Activated CD8-positive, alpha-beta T cell treated with anti-CD3 and anti-CD28 coated beads for 36 hours (primary cell): ENCODE measurements at regions not wholly inside any gene's neighbourhood (a gene's known extent, or its start where the extent isn't known, plus 50 kb on each side); places are given as distances from the start of the nearest gene placed in this dataset.
"Not testable (repeated sequence)": the region's sequence is repeated elsewhere in the genome, so short reads cannot be mapped to it uniquely, and the experiment has no call there.

Source experiments
- ATAC-seq: fragments of 200-7000 bp; cut with Tn5 transposase; one replicate; pipeline ENCODE4 v1.10.0; 2021; ENCODE audit warnings: mild to moderate bottlenecking, moderate library complexity
- CTCF ChIA-PET: fragments of 350-600 bp; sonication (Branson Sonifier 250); formaldehyde crosslinking; loops from one replicate; lab custom pipeline; 2021; ENCODE audit warnings: antibody characterized with exemption; lab: Charles Lee
- POLR2A ChIA-PET: fragments of 350-600 bp; sonication (Branson Sonifier 250); formaldehyde crosslinking; loops from one replicate; lab custom pipeline; 2021; ENCODE audit warnings: antibody characterized with exemption; lab: Charles Lee
- DNase-seq: peaks from one replicate; pipeline ENCODE4 v3.0.0-alpha.2; 2020
- H3K27ac Mint-ChIP-seq: one replicate; pipeline ENCODE4 v1.8.0; 2021; ENCODE audit warnings: mild to moderate bottlenecking, mixed read lengths
- H3K27me3 Mint-ChIP-seq: one replicate; pipeline ENCODE4 v1.8.0; 2021; ENCODE audit warnings: mixed read lengths
- H3K36me3 Mint-ChIP-seq: one replicate; pipeline ENCODE4 v1.8.0; 2021; ENCODE audit warnings: low read depth, mixed read lengths
- H3K4me1 Mint-ChIP-seq: one replicate; pipeline ENCODE4 v1.8.0; 2021; ENCODE audit warnings: low read depth, mixed read lengths
- H3K4me3 Mint-ChIP-seq: one replicate; pipeline ENCODE4 v1.8.0; 2021; ENCODE audit warnings: mild to moderate bottlenecking, moderate library complexity, mixed read lengths
- H3K9me3 Mint-ChIP-seq: one replicate; pipeline ENCODE4 v1.8.0; 2021; ENCODE audit warnings: mixed read lengths
- intact Hi-C: fragments of 100-400 bp; cut with micrococcal nuclease; formaldehyde crosslinking; loops from one replicate; pipeline ENCODE4 v1.10.0; 2022
- TF ChIP-seq, protein P1 (sequence below): fragments of 200-600 bp; IDR thresholded peaks from one replicate; pipeline ENCODE4 v1.8.0; 2022; ENCODE audit warnings: antibody characterized with exemption, mild to moderate bottlenecking

DNA sequence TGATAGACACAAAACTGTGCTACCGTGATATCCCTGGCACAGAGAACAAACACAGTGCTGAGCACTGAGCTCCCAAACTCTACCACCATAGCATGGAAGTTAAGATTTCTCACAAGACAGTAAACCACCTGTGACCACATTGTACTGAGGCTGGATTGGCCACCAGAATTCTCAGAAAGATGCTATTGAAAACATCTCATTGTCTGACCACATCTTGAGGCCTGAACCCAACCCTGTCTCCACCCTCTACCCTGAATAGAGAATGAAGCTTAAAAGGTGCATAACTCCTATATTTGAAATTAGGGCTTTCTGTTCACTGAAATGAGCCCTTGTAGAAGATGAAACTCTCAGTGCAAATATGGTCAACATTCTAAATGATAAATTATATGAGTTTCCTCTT lies 281.3 kb upstream of the NPAP1 start:
- CTCF ChIA-PET = no interaction called here

DNA sequence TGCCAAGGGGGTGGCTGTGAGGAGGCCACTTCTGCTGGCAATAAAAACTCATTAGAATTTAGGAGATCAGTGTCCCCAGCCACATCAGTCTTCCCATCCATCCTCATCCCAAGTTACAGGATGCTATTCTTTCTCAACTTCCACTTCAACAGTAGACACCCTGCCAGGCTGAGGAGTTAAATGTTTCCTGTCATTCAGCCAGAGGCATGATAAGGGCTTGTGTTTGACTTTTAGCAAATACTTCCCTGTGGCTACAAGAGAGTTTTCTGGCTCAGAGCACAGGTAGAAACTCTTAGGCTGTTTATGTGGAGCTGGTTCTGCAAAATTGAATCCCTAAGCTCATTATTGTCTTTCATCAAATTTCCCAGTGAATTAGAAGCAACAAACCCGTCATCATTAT lies 262.9 kb upstream of the NPAP1 start:
- H3K36me3 Mint-ChIP-seq, POLR2A ChIA-PET, H3K4me3 Mint-ChIP-seq, H3K27ac Mint-ChIP-seq, ATAC-seq, DNase-seq, H3K4me1 Mint-ChIP-seq, CTCF ChIA-PET, intact Hi-C loops, H3K27me3 Mint-ChIP-seq: not testable (repeated sequence)
- peaks cover 11% of the 10 kb centered on the region for H3K9me3 Mint-ChIP-seq

More for the DNA sequence above, 281.3 kb upstream of the NPAP1 start:
- no peaks in the 10 kb centered on the region for H3K27me3 Mint-ChIP-seq
- no peak for ATAC-seq
- intact Hi-C loops = no loop called here
- TF ChIP-seq, protein P1, sequence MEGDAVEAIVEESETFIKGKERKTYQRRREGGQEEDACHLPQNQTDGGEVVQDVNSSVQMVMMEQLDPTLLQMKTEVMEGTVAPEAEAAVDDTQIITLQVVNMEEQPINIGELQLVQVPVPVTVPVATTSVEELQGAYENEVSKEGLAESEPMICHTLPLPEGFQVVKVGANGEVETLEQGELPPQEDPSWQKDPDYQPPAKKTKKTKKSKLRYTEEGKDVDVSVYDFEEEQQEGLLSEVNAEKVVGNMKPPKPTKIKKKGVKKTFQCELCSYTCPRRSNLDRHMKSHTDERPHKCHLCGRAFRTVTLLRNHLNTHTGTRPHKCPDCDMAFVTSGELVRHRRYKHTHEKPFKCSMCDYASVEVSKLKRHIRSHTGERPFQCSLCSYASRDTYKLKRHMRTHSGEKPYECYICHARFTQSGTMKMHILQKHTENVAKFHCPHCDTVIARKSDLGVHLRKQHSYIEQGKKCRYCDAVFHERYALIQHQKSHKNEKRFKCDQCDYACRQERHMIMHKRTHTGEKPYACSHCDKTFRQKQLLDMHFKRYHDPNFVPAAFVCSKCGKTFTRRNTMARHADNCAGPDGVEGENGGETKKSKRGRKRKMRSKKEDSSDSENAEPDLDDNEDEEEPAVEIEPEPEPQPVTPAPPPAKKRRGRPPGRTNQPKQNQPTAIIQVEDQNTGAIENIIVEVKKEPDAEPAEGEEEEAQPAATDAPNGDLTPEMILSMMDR = no peak
- POLR2A ChIA-PET = no interaction called here
- H3K9me3 Mint-ChIP-seq = peaks cover 2% of the 10 kb centered on the region
- DNase-seq = no peak
- H3K36me3 Mint-ChIP-seq = no peaks in the 10 kb centered on the region
- no peak overlapping the region for H3K4me3 Mint-ChIP-seq
- no peak overlapping the region for H3K27ac Mint-ChIP-seq
- H3K4me1 Mint-ChIP-seq = no peaks in the 10 kb centered on the region

DNA sequence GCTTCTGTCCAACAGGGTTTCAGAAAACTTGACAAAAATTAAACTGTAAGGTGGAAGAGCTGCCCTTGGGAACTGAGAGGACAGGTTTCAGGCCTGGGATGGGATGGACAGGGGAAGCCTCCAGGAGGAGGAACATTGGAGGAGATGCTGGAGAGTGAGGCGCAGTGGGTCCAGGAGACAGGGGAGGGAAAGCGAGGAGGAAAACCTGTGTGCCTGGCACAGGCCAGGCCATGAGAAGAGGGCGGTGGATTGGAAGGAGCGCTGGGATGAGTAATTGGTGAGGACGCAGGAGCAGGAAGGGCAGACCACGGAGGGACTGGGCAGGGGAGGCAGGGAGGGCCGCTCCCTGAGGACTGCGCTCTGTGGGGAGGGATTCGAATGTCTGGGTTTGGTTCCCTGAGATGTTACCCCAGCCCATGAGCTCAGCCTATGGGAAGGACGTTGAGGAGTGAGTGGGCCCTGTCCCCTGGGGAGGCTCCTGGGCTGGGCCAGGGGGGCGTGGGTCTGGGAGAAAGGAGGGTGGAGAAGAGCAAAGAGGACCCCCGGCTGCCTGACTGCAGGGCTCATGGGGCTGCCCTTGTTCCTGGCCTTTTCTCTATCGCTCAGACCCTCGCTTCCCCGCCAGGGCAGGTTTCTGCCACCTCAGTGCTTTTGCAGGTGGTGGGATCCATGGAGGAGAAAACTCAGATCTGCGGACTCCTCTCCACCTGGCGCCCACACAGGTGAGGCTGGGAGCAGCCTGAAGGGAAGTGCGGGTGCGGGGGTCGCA lies 249.1 kb upstream of the NPAP1 start:
- H3K36me3 Mint-ChIP-seq = not testable (repeated sequence)

DNA sequence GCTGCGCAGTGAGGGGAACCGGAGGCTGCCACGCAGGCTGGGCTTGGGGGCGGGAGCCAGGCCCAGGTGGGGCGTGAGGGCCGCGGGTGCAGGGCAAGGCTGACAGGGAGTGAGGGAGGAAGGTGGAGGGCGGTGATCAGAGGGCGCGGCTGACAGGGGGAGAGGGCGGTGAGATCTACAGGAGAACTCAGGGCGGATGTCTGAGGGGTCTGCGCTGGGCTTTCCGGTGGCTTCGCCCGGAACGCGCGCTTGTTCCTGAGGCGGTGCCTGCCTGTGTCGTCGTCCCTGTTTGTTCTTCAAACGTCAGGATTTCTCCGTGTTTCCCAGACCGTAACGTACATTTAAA lies 248.5 kb upstream of the NPAP1 start:
- H3K36me3 Mint-ChIP-seq, intact Hi-C loops, H3K9me3 Mint-ChIP-seq, H3K4me3 Mint-ChIP-seq, H3K27me3 Mint-ChIP-seq, DNase-seq, POLR2A ChIA-PET, ATAC-seq, H3K27ac Mint-ChIP-seq, H3K4me1 Mint-ChIP-seq, CTCF ChIA-PET: not testable (repeated sequence)

More for the DNA sequence above, 249.1 kb upstream of the NPAP1 start:
- H3K27ac Mint-ChIP-seq, ATAC-seq, intact Hi-C loops, H3K4me3 Mint-ChIP-seq, POLR2A ChIA-PET, CTCF ChIA-PET, H3K4me1 Mint-ChIP-seq, DNase-seq, H3K27me3 Mint-ChIP-seq, H3K9me3 Mint-ChIP-seq: not testable (repeated sequence)

DNA sequence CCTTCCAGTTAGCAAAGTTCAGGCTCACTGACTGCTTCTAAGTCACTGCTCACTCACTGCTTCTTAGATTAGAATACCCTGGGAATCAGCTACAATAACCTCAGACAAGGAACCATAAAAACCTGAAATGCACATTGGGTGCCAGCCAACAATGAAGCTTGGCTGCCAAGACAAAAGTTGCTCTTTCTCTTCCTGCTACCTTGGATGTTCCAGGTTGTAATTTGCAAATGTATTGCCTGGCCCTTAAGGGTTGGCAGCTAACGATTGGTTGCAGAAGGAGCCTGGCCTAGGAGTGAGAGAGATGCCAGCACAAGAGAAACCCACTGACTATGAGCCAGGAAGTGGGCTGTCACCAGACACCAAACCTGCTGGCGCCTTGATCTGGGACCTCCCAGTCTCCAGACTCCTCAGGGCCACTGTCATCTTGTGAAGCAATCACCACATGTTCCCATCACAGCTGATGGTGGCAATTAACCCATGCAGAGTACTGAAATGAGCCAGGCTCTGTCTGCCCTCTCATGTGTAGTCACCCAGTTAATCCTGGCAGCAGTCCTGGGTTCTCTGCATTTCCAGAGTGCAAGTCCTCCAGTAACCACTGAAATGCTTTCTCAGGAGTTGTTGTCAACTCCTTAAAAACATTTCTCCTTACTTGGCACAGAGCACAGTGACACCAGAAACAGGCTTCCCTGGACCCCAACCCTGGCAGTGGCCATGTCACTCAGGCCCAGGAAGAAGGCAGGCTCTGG lies 240.3 kb upstream of the NPAP1 start:
- H3K9me3 Mint-ChIP-seq, ATAC-seq, POLR2A ChIA-PET, H3K4me1 Mint-ChIP-seq, H3K4me3 Mint-ChIP-seq, CTCF ChIA-PET, H3K27me3 Mint-ChIP-seq, H3K27ac Mint-ChIP-seq, DNase-seq, H3K36me3 Mint-ChIP-seq, intact Hi-C loops: not testable (repeated sequence)

DNA sequence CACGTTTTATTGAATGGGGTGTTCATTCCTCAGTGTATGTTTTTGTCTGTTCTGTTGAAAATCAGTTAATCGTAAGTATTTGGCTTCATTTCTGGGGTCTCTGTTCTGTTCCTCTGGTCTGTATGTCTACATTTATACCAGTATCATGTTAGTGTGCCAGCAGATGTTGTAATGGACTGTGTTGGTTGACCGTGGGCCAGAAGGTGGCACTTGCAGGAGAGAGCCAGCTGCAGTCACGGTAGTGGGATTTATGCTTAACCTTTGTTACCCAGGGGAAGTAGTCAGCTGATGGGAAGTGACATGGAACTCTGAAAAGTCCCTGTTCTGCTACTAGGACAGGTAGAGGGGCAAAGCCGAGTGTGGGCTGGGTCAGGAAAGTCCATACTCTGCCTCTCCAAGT lies 238.3 kb upstream of the NPAP1 start:
- CTCF ChIA-PET, POLR2A ChIA-PET: not testable (repeated sequence)

DNA sequence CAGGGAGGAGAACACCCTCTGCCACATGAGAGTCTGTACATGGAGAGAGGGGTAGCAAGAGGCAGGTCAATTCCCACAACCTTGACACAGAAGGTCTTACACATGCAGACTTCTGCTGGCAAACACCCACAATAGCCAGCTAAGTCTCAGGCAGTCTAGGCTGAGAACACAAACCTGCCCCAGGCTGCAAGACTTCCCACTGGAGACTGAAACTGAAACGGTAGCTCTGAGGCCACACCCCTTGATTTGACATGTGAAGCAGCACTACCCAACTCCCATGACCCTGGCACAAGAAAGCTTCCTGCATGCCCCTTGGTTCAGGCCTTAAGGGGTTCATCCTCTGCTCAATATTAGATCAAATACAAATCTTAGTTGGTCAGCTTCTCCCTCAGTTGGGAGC lies 237.8 kb upstream of the NPAP1 start:
- H3K4me1 Mint-ChIP-seq, DNase-seq, H3K27ac Mint-ChIP-seq, intact Hi-C loops, ATAC-seq, POLR2A ChIA-PET, H3K9me3 Mint-ChIP-seq, H3K27me3 Mint-ChIP-seq, CTCF ChIA-PET, H3K4me3 Mint-ChIP-seq, H3K36me3 Mint-ChIP-seq: not testable (repeated sequence)

More for the DNA sequence above, 238.3 kb upstream of the NPAP1 start:
- H3K9me3 Mint-ChIP-seq, H3K27ac Mint-ChIP-seq, H3K4me1 Mint-ChIP-seq, ATAC-seq, H3K4me3 Mint-ChIP-seq, DNase-seq, H3K36me3 Mint-ChIP-seq, intact Hi-C loops, H3K27me3 Mint-ChIP-seq: not testable (repeated sequence)

DNA sequence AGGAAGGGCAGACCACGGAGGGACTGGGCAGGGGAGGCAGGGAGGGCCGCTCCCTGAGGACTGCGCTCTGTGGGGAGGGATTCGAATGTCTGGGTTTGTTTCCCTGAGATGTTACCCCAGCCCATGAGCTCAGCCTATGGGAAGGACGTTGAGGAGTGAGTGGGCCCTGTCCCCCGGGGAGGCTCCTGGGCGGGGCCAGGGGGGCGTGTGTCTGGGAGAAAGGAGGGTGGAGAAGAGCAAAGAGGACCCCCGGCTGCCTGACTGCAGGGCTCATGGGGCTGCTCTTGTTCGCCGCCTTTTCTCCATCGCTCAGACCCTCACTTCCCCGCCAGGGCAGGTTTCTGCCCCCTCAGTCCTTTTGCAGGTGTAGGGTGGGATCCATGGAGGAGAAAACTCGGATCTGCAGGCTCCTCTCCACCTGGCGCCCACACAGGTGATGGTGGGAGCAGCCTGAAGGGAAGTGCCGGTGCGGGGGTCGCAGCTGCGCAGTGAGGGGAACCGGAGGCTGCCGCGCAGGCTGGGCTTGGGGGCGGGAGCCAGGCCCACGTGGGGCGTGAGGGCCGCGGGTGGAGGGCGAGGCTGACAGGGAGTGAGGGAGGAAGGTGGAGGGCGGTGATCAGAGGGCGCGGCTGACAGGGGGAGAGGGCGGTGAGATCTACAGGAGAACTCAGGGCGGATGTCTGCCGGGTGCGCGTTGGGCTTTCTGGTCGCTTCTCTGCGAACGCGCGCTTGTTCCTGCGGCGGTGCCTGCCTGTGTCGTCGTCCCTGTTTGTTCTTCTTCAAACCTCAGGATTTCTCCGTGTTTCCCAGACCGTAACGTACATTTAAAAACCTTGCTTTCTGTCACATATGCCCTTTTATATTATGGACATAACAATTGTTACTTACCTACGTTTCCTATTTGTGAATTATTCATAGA lies 198.2 kb upstream of the NPAP1 start:
- H3K27me3 Mint-ChIP-seq, DNase-seq, H3K4me1 Mint-ChIP-seq, H3K9me3 Mint-ChIP-seq, ATAC-seq, intact Hi-C loops, POLR2A ChIA-PET, CTCF ChIA-PET, H3K4me3 Mint-ChIP-seq, H3K27ac Mint-ChIP-seq, H3K36me3 Mint-ChIP-seq: not testable (repeated sequence)

DNA sequence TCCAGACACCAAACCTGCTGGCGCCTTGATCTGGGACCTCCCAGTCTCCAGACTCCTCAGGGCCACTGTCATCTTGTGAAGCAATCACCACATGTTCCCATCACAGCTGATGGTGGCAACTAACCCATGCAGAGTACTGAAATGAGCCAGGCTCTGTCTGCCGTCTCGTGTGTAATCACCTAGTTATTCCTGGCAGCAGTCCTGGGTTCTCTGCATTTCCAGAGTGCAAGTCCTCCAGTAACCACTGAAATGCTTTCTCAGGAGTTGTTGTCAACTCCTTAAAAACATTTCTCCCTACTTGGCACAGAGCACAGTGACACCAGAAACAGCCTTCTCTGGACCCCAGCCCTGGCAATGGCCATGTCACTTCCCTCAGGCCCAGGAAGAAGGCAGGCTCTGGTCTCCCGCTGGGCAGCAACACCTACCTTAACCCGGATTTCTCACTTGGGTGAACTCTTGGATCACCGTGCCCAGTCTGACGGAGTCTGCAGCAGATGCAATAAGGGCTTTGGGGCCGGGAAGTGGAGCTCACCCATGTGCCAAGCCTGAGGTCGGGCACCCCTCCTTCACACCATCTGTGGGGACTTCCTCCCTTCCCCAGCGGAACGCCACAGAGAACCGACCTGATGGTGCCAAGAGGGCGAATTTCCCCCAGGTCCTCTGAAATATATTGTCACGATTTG lies 189.5 kb upstream of the NPAP1 start:
- H3K27ac Mint-ChIP-seq, POLR2A ChIA-PET, ATAC-seq, DNase-seq, H3K36me3 Mint-ChIP-seq, CTCF ChIA-PET, H3K27me3 Mint-ChIP-seq, H3K4me3 Mint-ChIP-seq, intact Hi-C loops, H3K4me1 Mint-ChIP-seq, H3K9me3 Mint-ChIP-seq: not testable (repeated sequence)
